ENCODE measurements at regions not wholly inside any gene's neighbourhood (a gene's known extent, or its start where the extent isn't known, plus 50 kb on each side); places are given as distances from the start of the nearest gene placed in this dataset.

DNA sequence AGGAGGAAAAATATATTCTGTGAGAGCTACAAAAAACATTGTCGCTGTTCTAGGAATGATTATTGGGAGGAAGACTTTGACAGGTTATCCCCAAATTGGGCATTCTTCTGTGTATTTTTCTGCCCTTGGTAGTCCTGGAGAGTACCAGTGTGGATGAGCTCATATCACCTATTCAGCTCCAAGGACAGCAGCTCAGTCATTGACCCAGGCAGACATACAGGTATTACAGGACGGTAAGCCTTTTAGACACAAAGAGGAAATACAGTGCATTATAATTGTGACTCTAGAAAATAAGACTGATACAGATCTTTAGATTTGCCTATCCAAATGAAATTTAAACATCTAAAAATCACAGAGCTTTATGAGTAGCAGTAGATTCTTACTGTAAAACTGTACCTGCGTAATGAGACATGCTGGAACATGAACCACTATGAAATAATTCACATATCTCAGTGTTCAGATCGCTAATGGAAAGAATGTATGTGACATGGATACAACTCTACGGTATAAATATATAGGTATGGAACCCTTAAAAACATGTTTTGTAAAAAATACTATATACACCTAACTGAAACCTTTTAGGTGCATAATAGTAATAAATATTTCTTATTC lies 56.0 kb downstream of the PLK2 start:
- TF ChIP-seq POLR2AphosphoS5 (IDR thresholded peaks at IDR 0.05) (no peak), POLR2A (IDR thresholded peaks at IDR 0.05) (no peak), CTCF (IDR thresholded peaks at IDR 0.05) (no peak)
- Histone ChIP-seq H3K36me3 (no peaks in the 10 kb centered on the region), H3K27ac (no peak overlapping the region), H3K9me3 (no peaks in the 10 kb centered on the region), H3K4me1 (no peaks in the 10 kb centered on the region), H3K27me3 (no peaks in the 10 kb centered on the region), H3K4me3 (no peak overlapping the region)
- intact Hi-C loops (cut with DNase I; ENCODE audit: low total_unique reads), result no loop called here
- no peak for DNase-seq (ENCODE audit: low spot score in 2 of 2)

- DNase-seq (ENCODE audit: low spot score in 2 of 2), result no peak
- no peaks in the 10 kb centered on the region for H3K4me1 ChIP-seq
- H3K9me3 ChIP-seq, result no peaks in the 10 kb centered on the region
- TF ChIP-seq CTCF (IDR thresholded peaks at IDR 0.05) (no peak), POLR2AphosphoS5 (IDR thresholded peaks at IDR 0.05) (no peak), POLR2A (IDR thresholded peaks at IDR 0.05) (no peak)
- no peak overlapping the region for H3K4me3 ChIP-seq
- H3K36me3 ChIP-seq, result no peaks in the 10 kb centered on the region
- peak overlapping the region; percentile 41 to 66 for H3K27ac ChIP-seq
- intact Hi-C loops (cut with DNase I; ENCODE audit: low total_unique reads), result no loop called here
- H3K27me3 ChIP-seq, result no peaks in the 10 kb centered on the region
Observed at GRCh38 chr5:58401701-58402100, 58.2 kb downstream of the PLK2 start.

DNA sequence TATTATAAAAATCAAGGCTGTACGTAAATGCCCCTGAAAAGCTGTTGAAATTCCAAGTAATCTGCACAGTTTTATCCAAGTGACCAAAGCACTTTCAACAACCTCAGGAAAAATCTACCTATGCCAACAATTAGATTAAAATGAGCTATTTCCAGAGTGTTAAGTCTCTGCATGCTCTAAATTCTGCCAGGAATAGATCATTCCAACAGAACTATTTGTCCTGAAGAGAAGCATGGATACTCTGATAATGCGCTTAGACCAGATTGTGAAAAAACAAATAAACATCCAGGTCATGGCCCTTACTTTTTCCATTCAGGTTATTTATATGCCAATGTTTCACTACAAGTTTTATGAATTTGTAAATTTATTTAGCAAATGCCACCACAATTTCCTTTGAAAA lies 59.1 kb downstream of the PLK2 start:
- Histone ChIP-seq H3K36me3 (no peaks in the 10 kb centered on the region), H3K4me3 (no peak overlapping the region), H3K4me1 (no peaks in the 10 kb centered on the region), H3K9me3 (no peaks in the 10 kb centered on the region), H3K27ac (peak overlapping the region; percentile 22 to 66), H3K27me3 (no peaks in the 10 kb centered on the region)
- no peak for DNase-seq (ENCODE audit: low spot score in 2 of 2)
- no peak for TF ChIP-seq POLR2AphosphoS5 (IDR thresholded peaks at IDR 0.05)
- no peak for TF ChIP-seq POLR2A (IDR thresholded peaks at IDR 0.05)
- TF ChIP-seq CTCF (IDR thresholded peaks at IDR 0.05), result no peak
- intact Hi-C loops (cut with DNase I; ENCODE audit: low total_unique reads), result no loop called here

DNA sequence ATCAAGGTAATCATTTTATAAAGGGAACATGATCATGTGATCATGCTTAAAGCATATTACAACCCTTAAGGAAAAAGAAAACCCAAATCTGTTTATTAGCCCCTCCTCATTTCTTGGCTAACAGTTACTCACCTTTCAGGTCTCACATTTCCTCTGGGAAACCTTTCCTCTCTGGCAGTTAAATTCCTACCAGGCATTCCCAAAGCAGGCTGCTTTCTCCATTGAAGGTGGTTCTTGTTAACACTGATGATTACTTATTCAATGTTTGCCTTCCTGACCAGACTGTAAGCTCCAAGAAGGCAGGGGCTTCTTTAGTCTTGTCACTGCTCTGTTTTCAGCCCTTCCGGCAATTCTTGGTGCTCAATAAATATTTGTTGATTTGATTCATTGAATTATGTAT lies 59.9 kb downstream of the PLK2 start:
- TF ChIP-seq POLR2A (IDR thresholded peaks at IDR 0.05) (no peak), CTCF (IDR thresholded peaks at IDR 0.05) (no peak), POLR2AphosphoS5 (IDR thresholded peaks at IDR 0.05) (no peak)
- Histone ChIP-seq H3K27me3 (no peaks in the 10 kb centered on the region), H3K9me3 (no peaks in the 10 kb centered on the region), H3K4me3 (no peak overlapping the region), H3K36me3 (no peaks in the 10 kb centered on the region), H3K27ac (peak overlapping the region; percentile 22 to 66), H3K4me1 (no peaks in the 10 kb centered on the region)
- intact Hi-C loops (cut with DNase I; ENCODE audit: low total_unique reads), result no loop called here
- DNase-seq (ENCODE audit: low spot score in 2 of 2), result no peak

DNA sequence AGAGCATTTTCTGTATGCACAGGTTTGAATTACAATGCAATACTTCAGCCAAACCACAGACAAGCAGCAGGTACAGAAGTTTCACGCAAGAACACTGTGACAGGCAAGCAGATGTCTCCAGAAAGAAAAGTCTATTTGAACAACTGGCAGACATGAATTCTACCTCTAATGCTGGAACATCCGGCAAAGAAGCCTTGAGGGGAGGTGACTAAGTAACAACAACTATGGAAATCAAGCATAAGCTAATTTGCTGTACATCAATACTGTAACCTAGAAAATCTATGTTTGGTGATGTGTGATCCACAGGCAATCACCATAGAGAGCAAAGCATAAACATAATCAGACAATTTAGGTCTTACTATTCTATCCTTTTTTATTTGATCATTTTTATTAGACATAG lies 65.5 kb downstream of the PLK2 start:
- no peak overlapping the region for H3K4me3 ChIP-seq

More for the DNA sequence above, 65.5 kb downstream of the PLK2 start:
- DNase-seq (ENCODE audit: low spot score in 2 of 2), result no peak
- Histone ChIP-seq H3K36me3 (no peaks in the 10 kb centered on the region), H3K4me1 (no peaks in the 10 kb centered on the region), H3K9me3 (no peaks in the 10 kb centered on the region), H3K27ac (no peak overlapping the region), H3K27me3 (no peaks in the 10 kb centered on the region)
- intact Hi-C loops (cut with DNase I; ENCODE audit: low total_unique reads), result no loop called here
- no peak for TF ChIP-seq POLR2A (IDR thresholded peaks at IDR 0.05)
- TF ChIP-seq POLR2AphosphoS5 (IDR thresholded peaks at IDR 0.05), result no peak
- TF ChIP-seq CTCF (IDR thresholded peaks at IDR 0.05), result no peak

All from breast epithelium (tissue), 4 donors.